Liver (tissue), 8 donors: ENCODE measurements at regions not wholly inside any gene's neighbourhood (a gene's known extent, or its start where the extent isn't known, plus 50 kb on each side); places are given as distances from the start of the nearest gene placed in this dataset.

Experiments used
- DNase-seq: peaks from one replicate; pipeline ENCODE4 v3.0.0-alpha.2; 2017; ENCODE audit warnings: low spot score
- H3K27ac ChIP-seq, 2 donors: one replicate each; pipeline ENCODE4 v1.7.0; 2013; ENCODE audit warnings: inconsistent platforms in 2 of 2, low read length in 2 of 2, control low read depth in 1 of 2, low read depth in 1 of 2, mild to moderate bottlenecking in 1 of 2
- H3K27me3 ChIP-seq, 4 donors: one replicate each; pipeline versions ENCODE4 v1.6.1 to v1.7.0; 2013; ENCODE audit warnings: low read length in 3 of 4, inconsistent platforms in 1 of 4, mild to moderate bottlenecking in 1 of 4, moderate library complexity in 1 of 4; ENCODE audit not compliant: control insufficient read depth in 4 of 4, insufficient read depth in 4 of 4
- H3K36me3 ChIP-seq, 4 donors: one replicate each; pipeline versions ENCODE4 v1.6.1 to v1.7.0; 2013; ENCODE audit warnings: low read length in 3 of 4, mild to moderate bottlenecking in 3 of 4, low read depth in 1 of 4, moderate library complexity in 1 of 4; ENCODE audit not compliant: control insufficient read depth in 4 of 4, insufficient read depth in 3 of 4
- H3K4me1 ChIP-seq, 4 donors: one replicate each; pipeline versions ENCODE4 v1.6.1 to v1.7.0; 2013; ENCODE audit warnings: low read length in 3 of 4, mild to moderate bottlenecking in 3 of 4, moderate library complexity in 1 of 4; ENCODE audit not compliant: control insufficient read depth in 4 of 4, insufficient read depth in 4 of 4
- H3K4me3 ChIP-seq, 3 donors: one replicate each; pipeline versions ENCODE4 v1.6.1 to v1.7.0; 2013; ENCODE audit warnings: low read length in 3 of 3, control low read depth in 1 of 3, low read depth in 1 of 3, mild to moderate bottlenecking in 1 of 3
- H3K9ac ChIP-seq, 2 donors: one replicate each; pipeline ENCODE4 v1.7.0; 2013; ENCODE audit warnings: low read length in 2 of 2, mild to moderate bottlenecking in 2 of 2, moderate library complexity in 2 of 2, control low read depth in 1 of 2, low read depth in 1 of 2
- H3K9me3 ChIP-seq, 4 donors: one replicate each; pipeline versions ENCODE4 v1.6.1 to v1.7.0; 2013; ENCODE audit warnings: low read length in 3 of 4; ENCODE audit not compliant: control insufficient read depth in 4 of 4
- CTCF ChIP-seq: fragments of 150-350 bp; IDR thresholded peaks from 2 replicates; pipeline ENCODE4 v1.5.1; 2017; ENCODE audit warnings: improper control_type of control experiment, low read depth, low read length; ENCODE audit not compliant: missing input control
- EGR1 ChIP-seq, 2 donors: IDR thresholded peaks; 2 replicates each; pipeline ENCODE4 v1.6.1; 2016 to 2018; ENCODE audit warnings: antibody characterized with exemption in 2 of 2, low read depth in 2 of 2
- FOXA1 ChIP-seq: IDR thresholded peaks from 2 replicates; pipeline ENCODE4 v1.6.1; 2016; ENCODE audit warnings: antibody characterized with exemption
- FOXA2 ChIP-seq: IDR thresholded peaks from 2 replicates; pipeline ENCODE4 v1.6.1; 2016; ENCODE audit warnings: antibody characterized with exemption
- GABPA ChIP-seq, 2 donors: IDR thresholded peaks in 1 of 2; conservative IDR thresholded peaks in 1 of 2; 2 replicates each; pipeline ENCODE4 v1.6.1; 2016; ENCODE audit warnings: antibody characterized with exemption in 2 of 2, mild to moderate bottlenecking in 1 of 2, moderate library complexity in 1 of 2
- HNF4A ChIP-seq, 2 donors: conservative IDR thresholded peaks; 2 replicates each; pipeline ENCODE4 v1.6.1; 2016; ENCODE audit warnings: antibody characterized with exemption in 2 of 2, mild to moderate bottlenecking in 2 of 2
- HNF4G ChIP-seq: IDR thresholded peaks from 2 replicates; pipeline ENCODE4 v1.6.1; 2016; ENCODE audit warnings: antibody characterized with exemption
- JUND ChIP-seq, 2 donors: IDR thresholded peaks; 2 replicates each; pipeline ENCODE4 v1.6.1; 2016; ENCODE audit warnings: antibody characterized with exemption in 2 of 2
- MAX ChIP-seq: IDR thresholded peaks from 2 replicates; pipeline ENCODE4 v1.6.1; 2016; ENCODE audit warnings: antibody characterized with exemption
- NR2F2 ChIP-seq: IDR thresholded peaks from 2 replicates; pipeline ENCODE4 v1.6.1; 2016; ENCODE audit warnings: antibody characterized with exemption
- RAD21 ChIP-seq, 2 donors: IDR thresholded peaks; 2 replicates each; pipeline ENCODE4 v1.6.1; 2016; ENCODE audit warnings: antibody characterized with exemption in 2 of 2, mild to moderate bottlenecking in 2 of 2
- RXRA ChIP-seq, 2 donors: IDR thresholded peaks; 2 replicates each; pipeline ENCODE4 v1.6.1; 2017 to 2018; ENCODE audit warnings: antibody characterized with exemption in 2 of 2, mild to moderate bottlenecking in 1 of 2
- SP1 ChIP-seq: IDR thresholded peaks from 2 replicates; pipeline ENCODE4 v1.6.1; 2018; ENCODE audit warnings: antibody characterized with exemption, mild to moderate bottlenecking
- TAF1 ChIP-seq: conservative IDR thresholded peaks from 2 replicates; pipeline ENCODE4 v1.6.1; 2016; ENCODE audit warnings: antibody characterized with exemption, mild to moderate bottlenecking
- YY1 ChIP-seq: IDR thresholded peaks from 2 replicates; pipeline ENCODE4 v1.6.1; 2016; ENCODE audit warnings: antibody characterized with exemption, mild to moderate bottlenecking
- WGBS: extraction: QIAGEN DNeasy Blood & Tissue Kit; methylation state at CpG from one replicate; pipeline ENCODE4 v1.1.7; 2013; 5-methylcytosine and 5-hydroxymethylcytosine counted together
- TF ChIP-seq, protein P1 (sequence below): IDR thresholded peaks from 2 replicates; pipeline ENCODE4 v1.6.1; 2016; ENCODE audit warnings: antibody characterized with exemption
- TF ChIP-seq, protein P2 (sequence below): IDR thresholded peaks from 2 replicates; pipeline ENCODE4 v1.6.1; 2016; ENCODE audit warnings: antibody characterized with exemption
- TF ChIP-seq, protein P3 (sequence below): IDR thresholded peaks from 2 replicates; pipeline ENCODE4 v1.6.1; 2016; ENCODE audit warnings: antibody characterized with exemption, mild to moderate bottlenecking
- donor health status: healthy.
- donor health status: healthy.
- donor health status: healthy.
- donor health status: healthy.
- donor health status: healthy.

GRCh38 chr4:3820016-3820805 is 54.0 kb downstream of the ADRA2C start:
- Histone ChIP-seq H3K9me3 (no peaks in the 10 kb centered on the region), H3K9ac (no peak overlapping the region), H3K4me1 (peaks cover 6 to 21% (median 15%) of the 10 kb centered on the region in 4 donors), H3K4me3 (no peak overlapping the region), H3K36me3 (no peaks in the 10 kb centered on the region), H3K27me3 (no peaks in the 10 kb centered on the region), H3K27ac (no peak overlapping the region)
- 87% methylated on average over 14 of the region's 14 CpGs for WGBS
- TF ChIP-seq, protein P1, sequence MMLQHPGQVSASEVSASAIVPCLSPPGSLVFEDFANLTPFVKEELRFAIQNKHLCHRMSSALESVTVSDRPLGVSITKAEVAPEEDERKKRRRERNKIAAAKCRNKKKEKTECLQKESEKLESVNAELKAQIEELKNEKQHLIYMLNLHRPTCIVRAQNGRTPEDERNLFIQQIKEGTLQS = no peak
- TF ChIP-seq NR2F2 (no peak), RXRA (IDR thresholded peaks at IDR 0.05) (no peak), FOXA2 (no peak), RAD21 (IDR thresholded peaks at IDR 0.05) (no peak), FOXA1 (no peak), JUND (IDR thresholded peaks at IDR 0.05) (no peak), TAF1 (no peak), HNF4G (no peak), HNF4A (conservative IDR thresholded peaks at IDR 0.05) (no peak), GABPA (IDR thresholded peaks at IDR 0.05 in 1 of 2, conservative IDR thresholded peaks at IDR 0.05 in 1 of 2) (no peak), CTCF (no peak), EGR1 (IDR thresholded peaks at IDR 0.05; ENCODE audit: low read depth in 2 of 2) (no peak), SP1 (no peak), MAX (no peak), YY1 (no peak)
- TF ChIP-seq, protein P2, sequence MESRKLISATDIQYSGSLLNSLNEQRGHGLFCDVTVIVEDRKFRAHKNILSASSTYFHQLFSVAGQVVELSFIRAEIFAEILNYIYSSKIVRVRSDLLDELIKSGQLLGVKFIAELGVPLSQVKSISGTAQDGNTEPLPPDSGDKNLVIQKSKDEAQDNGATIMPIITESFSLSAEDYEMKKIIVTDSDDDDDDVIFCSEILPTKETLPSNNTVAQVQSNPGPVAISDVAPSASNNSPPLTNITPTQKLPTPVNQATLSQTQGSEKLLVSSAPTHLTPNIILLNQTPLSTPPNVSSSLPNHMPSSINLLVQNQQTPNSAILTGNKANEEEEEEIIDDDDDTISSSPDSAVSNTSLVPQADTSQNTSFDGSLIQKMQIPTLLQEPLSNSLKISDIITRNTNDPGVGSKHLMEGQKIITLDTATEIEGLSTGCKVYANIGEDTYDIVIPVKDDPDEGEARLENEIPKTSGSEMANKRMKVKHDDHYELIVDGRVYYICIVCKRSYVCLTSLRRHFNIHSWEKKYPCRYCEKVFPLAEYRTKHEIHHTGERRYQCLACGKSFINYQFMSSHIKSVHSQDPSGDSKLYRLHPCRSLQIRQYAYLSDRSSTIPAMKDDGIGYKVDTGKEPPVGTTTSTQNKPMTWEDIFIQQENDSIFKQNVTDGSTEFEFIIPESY = no peak
- TF ChIP-seq, protein P3, sequence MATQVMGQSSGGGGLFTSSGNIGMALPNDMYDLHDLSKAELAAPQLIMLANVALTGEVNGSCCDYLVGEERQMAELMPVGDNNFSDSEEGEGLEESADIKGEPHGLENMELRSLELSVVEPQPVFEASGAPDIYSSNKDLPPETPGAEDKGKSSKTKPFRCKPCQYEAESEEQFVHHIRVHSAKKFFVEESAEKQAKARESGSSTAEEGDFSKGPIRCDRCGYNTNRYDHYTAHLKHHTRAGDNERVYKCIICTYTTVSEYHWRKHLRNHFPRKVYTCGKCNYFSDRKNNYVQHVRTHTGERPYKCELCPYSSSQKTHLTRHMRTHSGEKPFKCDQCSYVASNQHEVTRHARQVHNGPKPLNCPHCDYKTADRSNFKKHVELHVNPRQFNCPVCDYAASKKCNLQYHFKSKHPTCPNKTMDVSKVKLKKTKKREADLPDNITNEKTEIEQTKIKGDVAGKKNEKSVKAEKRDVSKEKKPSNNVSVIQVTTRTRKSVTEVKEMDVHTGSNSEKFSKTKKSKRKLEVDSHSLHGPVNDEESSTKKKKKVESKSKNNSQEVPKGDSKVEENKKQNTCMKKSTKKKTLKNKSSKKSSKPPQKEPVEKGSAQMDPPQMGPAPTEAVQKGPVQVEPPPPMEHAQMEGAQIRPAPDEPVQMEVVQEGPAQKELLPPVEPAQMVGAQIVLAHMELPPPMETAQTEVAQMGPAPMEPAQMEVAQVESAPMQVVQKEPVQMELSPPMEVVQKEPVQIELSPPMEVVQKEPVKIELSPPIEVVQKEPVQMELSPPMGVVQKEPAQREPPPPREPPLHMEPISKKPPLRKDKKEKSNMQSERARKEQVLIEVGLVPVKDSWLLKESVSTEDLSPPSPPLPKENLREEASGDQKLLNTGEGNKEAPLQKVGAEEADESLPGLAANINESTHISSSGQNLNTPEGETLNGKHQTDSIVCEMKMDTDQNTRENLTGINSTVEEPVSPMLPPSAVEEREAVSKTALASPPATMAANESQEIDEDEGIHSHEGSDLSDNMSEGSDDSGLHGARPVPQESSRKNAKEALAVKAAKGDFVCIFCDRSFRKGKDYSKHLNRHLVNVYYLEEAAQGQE = no peak
- no peak for DNase-seq
